ENCODE measurements at regions not wholly inside any gene's neighbourhood (a gene's known extent, or its start where the extent isn't known, plus 50 kb on each side); places are given as distances from the start of the nearest gene placed in this dataset.
A peak's percentile ranks its signal among the peaks of the same experiment; 100 is the strongest.
"Not testable (repeated sequence)": the region's sequence is repeated elsewhere in the genome, so short reads cannot be mapped to it uniquely, and the experiment has no call there.

DNA sequence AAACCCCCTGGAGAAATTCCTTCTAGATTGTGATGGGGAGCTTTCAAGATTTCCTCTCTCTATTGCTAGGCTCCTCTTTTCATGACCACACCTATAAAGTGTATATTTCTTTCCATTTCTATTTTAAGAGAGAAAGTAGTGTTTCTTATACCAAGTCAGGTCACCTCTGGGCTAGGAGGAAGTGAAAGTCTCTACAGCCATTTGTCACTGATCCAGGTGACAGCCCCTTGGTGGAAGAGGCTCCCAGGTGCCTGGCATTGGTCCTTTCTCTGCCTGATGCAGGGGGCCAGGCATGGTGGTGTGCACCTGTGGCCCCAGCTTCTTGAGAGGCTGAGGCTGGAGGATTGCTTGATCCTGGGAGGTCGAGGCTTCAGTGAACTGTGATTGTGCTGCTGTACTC, 64.7 kb downstream of the DHCR7 start:
- Histone ChIP-seq H3K36me3 (no peaks in the 10 kb centered on the region), H3K4me1 (replicated peaks) (no peaks in the 10 kb centered on the region), H3K4me3 (no peak overlapping the region), H3K27me3 (replicated peaks) (no peaks in the 10 kb centered on the region), H3K27ac (no peak overlapping the region), H3K9me3 (replicated peaks) (no peaks in the 10 kb centered on the region)
- no peak for DNase-seq (ENCODE audit: low read depth in 1 of 2, low spot score in 2 of 2)

DNA sequence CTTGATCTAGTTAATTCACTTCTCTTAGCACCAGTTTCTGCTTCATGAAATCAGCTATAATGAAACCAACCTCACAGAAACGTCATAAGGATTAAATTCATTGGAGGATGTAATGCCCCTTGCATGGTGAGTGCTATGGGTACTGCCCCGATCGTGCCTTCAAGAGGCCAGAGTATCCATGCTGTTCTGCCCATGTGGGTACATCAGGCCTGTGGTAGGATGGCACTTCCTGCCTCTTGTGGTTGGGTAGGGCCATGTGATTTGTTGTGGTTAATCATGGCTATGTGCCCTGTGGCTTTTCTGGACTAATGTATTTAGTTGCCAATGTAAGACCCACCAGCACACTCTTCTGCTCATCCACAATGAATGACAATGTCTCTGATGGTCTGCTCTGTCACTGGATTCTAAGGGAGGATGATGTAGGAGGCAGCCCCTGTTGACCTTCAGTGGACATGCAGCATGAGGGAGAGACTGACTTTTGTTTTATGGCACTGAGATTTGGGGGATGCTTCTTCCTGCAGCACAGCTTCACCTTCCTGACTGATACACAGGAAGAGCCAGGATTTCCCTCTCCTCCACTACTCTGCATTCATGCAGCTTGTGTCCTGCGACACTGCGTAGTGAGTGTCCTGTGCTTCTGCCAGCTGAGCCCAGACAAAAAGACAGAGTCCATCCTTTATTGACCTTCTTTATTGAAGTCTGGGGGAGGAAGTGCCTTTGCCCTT, 66.2 kb downstream of the DHCR7 start:
- Histone ChIP-seq H3K36me3 (no peaks in the 10 kb centered on the region), H3K9me3 (replicated peaks) (no peaks in the 10 kb centered on the region), H3K4me3 (no peak overlapping the region), H3K4me1 (replicated peaks) (no peaks in the 10 kb centered on the region), H3K27ac (no peak overlapping the region), H3K27me3 (replicated peaks) (no peaks in the 10 kb centered on the region)
- DNase-seq (ENCODE audit: low read depth in 1 of 2, low spot score in 2 of 2), result no peak

DNA sequence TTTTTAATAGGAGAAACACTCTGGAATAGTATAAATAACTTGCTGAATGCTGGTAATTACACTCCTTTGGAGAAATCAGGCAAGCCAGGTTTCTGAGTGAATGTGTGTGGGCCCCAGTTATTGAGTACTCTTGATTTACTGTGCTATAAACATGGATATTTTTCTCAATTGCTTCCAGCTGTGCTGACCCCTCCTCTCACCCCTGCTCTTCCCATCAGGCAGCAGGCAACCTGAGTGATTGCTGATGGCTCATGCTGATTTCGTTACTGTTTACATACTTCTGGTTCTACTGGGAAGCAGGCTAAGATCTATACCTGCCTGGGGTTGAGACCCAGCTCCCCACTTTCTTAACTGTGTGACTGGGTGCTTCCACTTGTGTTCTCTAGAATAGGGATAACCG, 68.5 kb downstream of the DHCR7 start:
- H3K4me1 ChIP-seq (replicated peaks), result no peaks in the 10 kb centered on the region
- H3K27ac ChIP-seq, result no peak overlapping the region
- no peak overlapping the region for H3K4me3 ChIP-seq
- H3K9me3 ChIP-seq (replicated peaks), result no peaks in the 10 kb centered on the region
- no peaks in the 10 kb centered on the region for H3K36me3 ChIP-seq
- H3K27me3 ChIP-seq (replicated peaks), result no peaks in the 10 kb centered on the region
- DNase-seq (ENCODE audit: low read depth in 1 of 2, low spot score in 2 of 2), result no peak

DNA sequence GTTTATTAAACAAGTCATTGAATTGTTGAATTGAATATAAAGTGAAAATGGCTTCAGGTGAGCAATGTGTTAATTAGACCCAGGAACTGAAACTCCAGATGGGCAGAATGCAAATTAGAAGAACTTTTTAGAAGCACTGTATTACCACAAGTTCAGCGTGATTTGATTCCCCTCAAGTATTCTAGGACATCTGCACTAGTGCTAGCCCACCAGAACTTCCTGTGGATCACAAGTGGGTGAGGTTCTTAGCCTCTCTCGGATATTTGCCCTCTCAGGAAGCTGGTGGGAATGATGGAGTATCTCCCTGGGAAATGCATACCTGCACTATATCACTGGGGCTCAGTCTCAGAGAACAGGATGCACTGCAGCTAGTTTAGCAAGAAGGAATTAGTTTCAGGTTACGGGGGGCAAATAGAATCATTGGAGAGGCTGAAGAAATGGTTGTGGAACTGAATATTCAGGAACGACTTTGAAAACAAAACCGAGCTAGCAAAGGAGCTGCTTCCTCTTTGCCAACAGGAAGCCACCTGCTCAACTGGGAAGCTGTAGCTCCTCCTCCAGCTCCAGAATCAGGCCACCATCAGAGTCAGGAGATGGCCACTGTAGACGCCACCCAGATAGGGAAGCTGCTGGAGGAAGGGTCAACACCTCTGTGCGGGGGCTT, 74.3 kb downstream of the DHCR7 start:
- no peaks in the 10 kb centered on the region for H3K27me3 ChIP-seq (replicated peaks)
- no peak overlapping the region for H3K4me3 ChIP-seq
- no peaks in the 10 kb centered on the region for H3K4me1 ChIP-seq (replicated peaks)
- no peak overlapping the region for H3K27ac ChIP-seq
- no peaks in the 10 kb centered on the region for H3K36me3 ChIP-seq
- no peak for DNase-seq (ENCODE audit: low read depth in 1 of 2, low spot score in 2 of 2)
- H3K9me3 ChIP-seq (replicated peaks), result no peaks in the 10 kb centered on the region

DNA sequence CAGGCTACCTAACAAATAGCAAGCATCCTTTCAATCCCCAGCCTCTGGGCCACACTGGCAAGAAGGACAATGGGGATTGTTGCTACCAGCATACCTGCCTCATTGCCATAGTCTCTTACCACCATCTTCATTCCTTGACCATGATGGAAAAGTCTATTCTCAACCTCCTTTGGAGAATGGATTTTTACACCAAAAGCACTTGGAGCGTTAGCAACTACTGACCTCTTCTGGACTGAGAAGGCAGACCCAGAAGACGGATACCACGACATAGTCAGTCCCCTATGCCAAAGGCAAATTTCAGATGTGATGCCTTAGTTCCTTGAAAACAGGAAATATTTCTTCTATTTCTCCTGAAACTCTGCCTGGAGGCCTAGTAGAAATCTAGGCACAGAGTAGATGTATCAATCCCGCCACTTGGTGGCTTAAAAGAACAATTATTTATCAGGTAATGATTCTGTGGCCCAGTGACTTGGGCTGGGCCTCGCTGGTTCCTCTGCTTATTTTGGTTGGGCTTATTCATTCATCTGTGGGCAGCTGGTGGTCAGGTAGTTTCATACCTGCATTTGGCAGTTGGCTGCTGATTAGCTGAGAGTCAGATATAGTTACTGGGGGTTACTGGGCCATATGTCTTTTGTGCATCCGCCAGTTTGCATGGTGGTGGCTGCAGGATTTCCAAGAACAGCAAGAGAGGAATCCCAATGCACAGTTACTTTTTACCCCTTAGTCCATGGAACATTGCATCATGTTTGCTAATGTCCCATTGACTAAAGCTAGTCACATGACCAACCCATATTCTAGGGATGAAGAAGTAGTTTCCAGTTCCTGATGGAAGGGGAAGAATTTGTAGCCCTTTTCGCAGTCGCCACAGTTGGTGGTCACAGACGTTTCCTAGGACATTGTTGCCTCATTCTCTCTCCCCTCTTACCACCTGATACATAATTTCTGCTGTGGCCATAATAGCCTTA, 75.2 kb downstream of the DHCR7 start:
- H3K36me3 ChIP-seq, result no peaks in the 10 kb centered on the region
- H3K4me1 ChIP-seq (replicated peaks), result no peaks in the 10 kb centered on the region
- H3K4me3 ChIP-seq, result no peak overlapping the region
- H3K27me3 ChIP-seq (replicated peaks), result no peaks in the 10 kb centered on the region
- H3K9me3 ChIP-seq (replicated peaks), result no peaks in the 10 kb centered on the region
- H3K27ac ChIP-seq, result no peak overlapping the region
- DNase-seq (ENCODE audit: low read depth in 1 of 2, low spot score in 2 of 2), result peak in 1 of 2 experiments; percentile 14

DNA sequence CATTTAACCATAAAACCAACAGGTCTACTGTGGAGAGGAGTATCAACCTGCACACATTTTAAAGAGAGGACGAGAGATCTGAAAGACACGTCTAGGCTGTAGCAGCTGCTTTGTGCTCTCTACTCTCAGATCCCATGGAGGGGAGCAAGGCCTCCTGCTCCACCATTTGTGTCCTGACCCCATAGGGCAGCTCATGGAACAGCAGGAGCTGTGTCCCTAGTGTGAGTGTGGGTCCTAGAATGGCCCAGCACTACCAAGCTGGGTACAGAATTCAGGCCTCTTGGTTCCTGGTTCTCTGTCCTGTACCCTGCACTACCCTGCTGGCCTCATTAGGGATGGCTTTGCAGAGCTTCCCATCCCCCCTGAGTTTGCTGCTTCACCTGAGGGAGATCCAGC, 76.5 kb downstream of the DHCR7 start:
- no peak overlapping the region for H3K4me3 ChIP-seq
- DNase-seq (ENCODE audit: low read depth in 1 of 2, low spot score in 2 of 2), result no peak

DNA sequence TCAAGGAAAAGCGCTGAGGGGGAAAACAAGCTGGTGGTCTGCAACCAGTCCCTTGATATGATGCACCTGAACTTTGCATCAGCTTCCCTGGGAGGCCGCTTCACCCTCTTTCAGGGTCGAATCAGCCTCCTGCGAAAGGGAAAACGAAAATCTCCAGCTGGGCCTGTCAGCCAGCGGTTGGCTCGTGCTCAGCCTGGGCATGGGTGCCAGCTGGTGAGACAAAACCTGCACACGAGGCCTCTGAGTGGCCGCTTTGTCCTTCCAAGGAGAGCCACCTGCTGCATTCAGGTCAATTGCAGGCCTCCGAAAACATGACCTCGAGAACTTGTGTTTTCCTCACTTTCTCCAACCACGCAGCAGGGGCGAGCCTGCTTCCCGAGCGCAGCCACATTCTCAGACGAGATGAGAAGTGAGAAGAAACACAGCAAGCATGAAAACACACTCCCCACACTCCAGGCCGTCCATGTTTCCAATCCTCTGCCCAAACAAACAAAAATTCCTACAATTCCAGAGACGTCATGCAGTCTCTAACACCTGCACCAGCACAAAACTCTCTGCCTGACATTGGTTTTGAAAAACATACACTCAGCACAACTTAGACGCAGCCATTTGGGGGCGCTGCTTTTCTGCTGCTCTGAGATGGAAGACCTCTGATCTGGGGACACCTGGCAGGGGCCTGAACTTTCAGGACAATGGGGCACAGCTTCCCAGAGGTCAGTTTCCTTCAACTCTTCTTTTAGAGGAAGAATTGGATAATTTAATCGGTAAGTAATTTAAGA, 77.1 kb downstream of the DHCR7 start:
- Histone ChIP-seq H3K27ac (no peak overlapping the region), H3K36me3 (no peaks in the 10 kb centered on the region), H3K4me1 (replicated peaks) (no peaks in the 10 kb centered on the region), H3K9me3 (replicated peaks) (no peaks in the 10 kb centered on the region), H3K27me3 (replicated peaks) (no peaks in the 10 kb centered on the region), H3K4me3 (no peak overlapping the region)
- DNase-seq (ENCODE audit: low read depth in 1 of 2, low spot score in 2 of 2), result no peak

More for the DNA sequence above, 76.5 kb downstream of the DHCR7 start:
- Histone ChIP-seq H3K27ac (no peak overlapping the region), H3K4me1 (replicated peaks) (no peaks in the 10 kb centered on the region), H3K27me3 (replicated peaks) (no peaks in the 10 kb centered on the region), H3K36me3 (no peaks in the 10 kb centered on the region), H3K9me3 (replicated peaks) (no peaks in the 10 kb centered on the region)

DNA sequence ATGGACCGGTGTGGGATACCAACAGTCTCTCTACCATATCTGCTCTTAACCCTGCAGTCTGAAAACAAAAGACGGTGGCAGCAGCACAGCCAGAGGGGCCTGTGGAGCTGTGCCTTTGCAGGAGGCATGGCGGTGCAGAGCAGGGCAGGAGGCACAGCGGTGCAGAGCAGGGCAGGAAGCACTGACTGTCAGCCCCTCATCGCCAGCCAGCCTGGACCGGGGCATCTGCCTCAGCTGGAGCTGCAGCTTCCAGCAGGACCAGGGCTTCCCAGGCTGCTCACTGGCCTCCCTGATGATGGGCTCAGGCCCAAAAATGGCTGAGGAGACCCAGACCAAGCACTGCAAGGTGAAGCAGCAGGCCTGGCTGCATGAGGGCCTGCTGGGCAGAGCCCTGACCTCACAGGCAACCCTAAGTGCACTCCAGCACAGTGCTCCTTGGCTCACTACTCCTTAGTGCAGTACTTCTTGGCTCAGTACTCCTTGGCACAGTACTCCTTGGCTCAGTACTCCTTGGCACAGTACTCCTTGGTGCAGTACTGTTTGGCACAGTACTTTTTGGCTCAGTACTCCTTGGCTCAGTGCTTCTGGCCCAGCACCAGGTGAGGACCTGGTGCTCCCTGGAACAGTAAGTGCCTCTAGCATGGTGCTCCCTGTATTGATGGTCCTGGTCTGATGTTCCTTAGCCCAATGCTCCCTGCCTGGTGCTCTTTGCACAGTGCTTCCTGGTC, 78.0 kb downstream of the DHCR7 start:
- no peaks in the 10 kb centered on the region for H3K4me1 ChIP-seq (replicated peaks)
- DNase-seq (ENCODE audit: low read depth in 1 of 2, low spot score in 2 of 2), result no peak
- H3K9me3 ChIP-seq (replicated peaks), result no peaks in the 10 kb centered on the region

DNA sequence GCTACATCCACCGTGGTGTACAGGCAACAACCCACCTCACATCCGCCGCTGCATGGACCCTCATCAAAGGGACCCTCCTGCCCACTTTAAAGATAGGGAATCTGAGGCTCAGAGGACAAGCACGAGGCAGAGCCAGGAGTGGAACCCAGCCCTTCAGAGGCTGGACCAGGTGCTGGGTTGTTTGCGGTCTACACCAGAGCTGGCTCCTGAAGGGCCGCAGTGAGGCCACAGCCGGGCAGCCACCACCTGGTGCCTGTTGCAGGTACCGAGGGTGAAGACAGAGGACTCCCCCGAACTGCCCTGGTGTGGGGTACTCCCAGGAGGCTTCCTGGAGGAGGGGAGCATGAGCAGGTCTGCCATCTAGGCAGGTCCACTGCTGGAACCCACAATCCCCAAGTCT, 78.8 kb downstream of the DHCR7 start:
- Histone ChIP-seq H3K4me3 (no peak overlapping the region), H3K36me3 (no peaks in the 10 kb centered on the region), H3K27ac (no peak overlapping the region), H3K9me3 (replicated peaks) (no peaks in the 10 kb centered on the region), H3K4me1 (replicated peaks) (no peaks in the 10 kb centered on the region), H3K27me3 (replicated peaks) (no peaks in the 10 kb centered on the region)
- no peak for DNase-seq (ENCODE audit: low read depth in 1 of 2, low spot score in 2 of 2)

More for the DNA sequence above, 78.0 kb downstream of the DHCR7 start:
- no peak overlapping the region for H3K27ac ChIP-seq
- no peak overlapping the region for H3K4me3 ChIP-seq
- no peaks in the 10 kb centered on the region for H3K27me3 ChIP-seq (replicated peaks)
- no peaks in the 10 kb centered on the region for H3K36me3 ChIP-seq

DNA sequence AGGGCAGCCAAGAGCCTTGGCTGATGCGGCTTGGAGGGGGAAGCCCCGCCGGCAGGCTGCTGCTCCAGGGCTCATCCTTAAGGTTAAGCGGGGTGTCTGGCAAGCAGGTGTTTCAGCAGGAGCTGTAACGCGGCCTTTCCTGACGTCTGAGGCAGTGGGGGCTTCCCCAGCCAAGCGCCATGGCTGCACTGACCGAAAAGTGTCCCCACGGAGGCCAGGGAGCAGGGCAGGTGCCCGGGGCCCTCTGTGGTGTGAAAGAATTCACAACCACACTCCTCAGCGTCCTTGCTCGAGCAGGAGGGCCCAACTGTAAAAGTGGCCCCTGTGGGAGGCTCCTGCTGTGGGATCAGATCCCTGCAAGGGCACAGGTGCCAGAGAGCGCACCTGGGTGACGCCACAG, 79.2 kb downstream of the DHCR7 start:
- Histone ChIP-seq H3K36me3 (no peaks in the 10 kb centered on the region), H3K4me1 (replicated peaks) (no peaks in the 10 kb centered on the region), H3K27me3 (replicated peaks) (no peaks in the 10 kb centered on the region), H3K9me3 (replicated peaks) (no peaks in the 10 kb centered on the region), H3K4me3 (no peak overlapping the region), H3K27ac (no peak overlapping the region)
- DNase-seq (ENCODE audit: low read depth in 1 of 2, low spot score in 2 of 2), result no peak

DNA sequence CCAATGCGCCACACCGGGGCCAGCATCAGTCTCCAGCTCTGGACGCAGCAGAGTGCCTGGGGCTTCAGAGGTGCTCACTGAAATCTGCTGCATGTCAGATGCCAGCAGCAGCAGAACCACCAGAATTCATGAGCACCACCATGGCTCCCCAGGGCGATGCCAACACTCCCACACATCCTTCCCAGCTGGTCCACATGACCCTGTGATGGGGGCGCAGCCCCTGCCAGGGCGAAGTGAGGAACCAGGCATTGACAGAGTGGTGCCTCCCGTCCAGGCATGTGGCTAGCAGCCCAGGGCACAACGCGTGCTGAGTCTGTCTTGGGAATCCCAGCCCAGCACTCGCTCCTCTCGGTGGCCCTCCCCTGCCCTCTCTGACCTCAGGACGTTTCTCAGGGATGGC, 80.4 kb downstream of the DHCR7 start:
- Histone ChIP-seq H3K9me3 (replicated peaks) (no peaks in the 10 kb centered on the region), H3K4me1 (replicated peaks) (no peaks in the 10 kb centered on the region), H3K36me3 (no peaks in the 10 kb centered on the region), H3K27ac (no peak overlapping the region), H3K4me3 (no peak overlapping the region), H3K27me3 (replicated peaks) (no peaks in the 10 kb centered on the region)
- DNase-seq (ENCODE audit: low read depth in 1 of 2, low spot score in 2 of 2), result no peak

DNA sequence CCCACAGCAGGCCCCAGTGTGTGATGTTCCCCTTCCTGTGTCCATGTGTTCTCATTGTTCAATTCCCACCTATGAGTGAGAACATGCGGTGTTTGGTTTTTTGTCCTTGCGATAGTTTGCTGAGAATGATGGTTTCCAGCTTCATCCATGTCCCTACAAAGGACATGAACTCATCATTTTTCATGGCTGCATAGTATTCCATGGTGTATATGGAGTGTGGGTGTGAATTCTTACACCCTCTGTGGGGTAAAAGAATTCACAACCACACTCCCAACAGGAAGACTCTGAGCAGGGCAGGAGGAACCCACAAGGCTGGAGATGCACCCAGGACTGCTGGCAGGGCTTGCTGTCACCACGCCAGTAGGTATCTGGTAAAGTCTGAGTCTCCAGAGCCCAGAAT, 80.9 kb downstream of the DHCR7 start:
- not testable (repeated sequence) for H3K4me3 ChIP-seq; H3K27me3 ChIP-seq (replicated peaks); DNase-seq (ENCODE audit: low read depth in 1 of 2, low spot score in 2 of 2); H3K36me3 ChIP-seq; H3K27ac ChIP-seq; H3K9me3 ChIP-seq (replicated peaks); H3K4me1 ChIP-seq (replicated peaks)

DNA sequence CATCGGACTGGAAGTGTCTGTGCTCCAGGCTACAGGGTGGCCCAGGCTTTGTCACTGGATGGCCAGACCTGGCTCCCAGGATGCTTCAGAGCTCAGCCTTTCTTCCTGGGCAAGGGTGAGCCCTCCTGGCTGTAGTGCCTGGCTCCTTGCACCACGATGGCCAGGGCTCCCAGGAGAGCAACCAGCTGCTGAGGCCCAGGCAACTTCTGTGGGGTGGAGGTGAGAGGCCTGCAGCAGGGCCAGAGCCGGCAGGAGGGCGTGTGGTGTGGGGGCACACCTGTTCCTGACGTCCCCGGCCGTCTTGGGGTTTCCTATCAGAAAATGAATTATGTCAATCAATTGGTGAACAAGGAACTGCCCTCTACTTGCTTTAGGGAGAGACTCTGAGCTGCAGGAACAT, 82.1 kb downstream of the DHCR7 start:
- DNase-seq (ENCODE audit: low read depth in 1 of 2, low spot score in 2 of 2), result no peak
- H3K9me3 ChIP-seq (replicated peaks), result no peaks in the 10 kb centered on the region

More for the DNA sequence above, 82.1 kb downstream of the DHCR7 start:
- Histone ChIP-seq H3K27me3 (replicated peaks) (no peaks in the 10 kb centered on the region), H3K4me3 (no peak overlapping the region), H3K27ac (no peak overlapping the region), H3K4me1 (replicated peaks) (no peaks in the 10 kb centered on the region), H3K36me3 (no peaks in the 10 kb centered on the region)
